AG10803 (cell line): ENCODE measurements at regions not wholly inside any gene's neighbourhood (a gene's known extent, or its start where the extent isn't known, plus 50 kb on each side); places are given as distances from the start of the nearest gene placed in this dataset.

Experiments
- DNase-seq: peaks from one replicate; pipeline ENCODE4 v3.0.0; 2010; ENCODE audit warnings: low read depth
- H3K4me3 ChIP-seq: 2 replicates; pipeline ENCODE4 v1.5.1; 2011; ENCODE audit warnings: mild to moderate bottlenecking, low read length, control low read depth
- CTCF ChIP-seq: conservative IDR thresholded peaks from 2 replicates; pipeline ENCODE4 v1.5.1; 2011; ENCODE audit warnings: mild to moderate bottlenecking, low read length, control low read depth, inconsistent platforms

GRCh38 chr13:65011378-65011777 is 2218.8 kb downstream of the PCDH9 start:
- no peak for TF ChIP-seq CTCF
- no peak overlapping the region for H3K4me3 ChIP-seq
- no peak for DNase-seq

- no peak for DNase-seq
- TF ChIP-seq CTCF = no peak
- H3K4me3 ChIP-seq = no peak overlapping the region
These were observed 2232.7 kb downstream of the PCDH9 start for GRCh38 chr13:64997438-64997837.

GRCh38 chr13:64993514-64994164 is 2236.5 kb downstream of the PCDH9 start:
- no peak overlapping the region for H3K4me3 ChIP-seq
- DNase-seq = no peak
- no peak for TF ChIP-seq CTCF

GRCh38 chr13:64992314-64992713 is 2237.8 kb downstream of the PCDH9 start:
- DNase-seq = no peak
- no peak overlapping the region for H3K4me3 ChIP-seq
- TF ChIP-seq CTCF = no peak

GRCh38 chr13:64985075-64985474 is 2245.1 kb downstream of the PCDH9 start:
- no peak overlapping the region for H3K4me3 ChIP-seq
- DNase-seq = no peak
- TF ChIP-seq CTCF = no peak

GRCh38 chr13:64962404-64962803 is 2267.7 kb downstream of the PCDH9 start:
- DNase-seq = no peak
- TF ChIP-seq CTCF = no peak
- no peak overlapping the region for H3K4me3 ChIP-seq

- no peak for TF ChIP-seq CTCF
- no peak overlapping the region for H3K4me3 ChIP-seq
- no peak for DNase-seq
These were observed 2270.9 kb downstream of the PCDH9 start for GRCh38 chr13:64959276-64959675.
